ENCODE measurements at regions not wholly inside any gene's neighbourhood (a gene's known extent, or its start where the extent isn't known, plus 50 kb on each side); places are given as distances from the start of the nearest gene placed in this dataset.
"Not testable (repeated sequence)": the region's sequence is repeated elsewhere in the genome, so short reads cannot be mapped to it uniquely, and the experiment has no call there.

DNA sequence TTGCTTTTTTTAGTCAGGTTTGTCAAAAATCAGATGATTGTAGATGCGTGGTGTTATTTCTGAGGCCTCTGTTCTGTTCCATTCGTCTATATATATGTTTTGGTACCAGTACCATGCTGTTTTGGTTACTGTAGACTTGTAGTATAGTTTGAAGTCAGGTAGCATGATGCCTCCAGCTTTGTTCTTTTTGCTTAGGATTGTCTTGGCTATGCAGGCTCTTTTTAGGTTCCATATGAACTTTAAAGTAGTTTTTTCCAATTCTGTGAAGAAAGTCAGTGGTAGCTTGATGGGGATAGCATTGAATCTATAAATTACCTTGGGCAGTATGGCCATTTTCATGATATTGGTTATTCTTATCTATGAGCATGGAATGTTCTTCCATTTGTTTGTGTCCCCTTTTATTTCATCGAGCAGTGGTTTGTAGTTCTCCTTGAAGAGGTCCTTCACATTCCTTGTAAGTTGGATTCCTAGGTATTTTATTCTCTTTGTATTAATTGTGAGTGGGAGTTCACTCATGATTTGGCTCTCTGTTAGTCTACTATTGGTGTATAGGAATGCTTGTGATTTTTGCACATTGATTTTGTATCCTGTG, 70.1 kb upstream of the TOP3B start:
- not testable (repeated sequence) for DNase-seq

DNA sequence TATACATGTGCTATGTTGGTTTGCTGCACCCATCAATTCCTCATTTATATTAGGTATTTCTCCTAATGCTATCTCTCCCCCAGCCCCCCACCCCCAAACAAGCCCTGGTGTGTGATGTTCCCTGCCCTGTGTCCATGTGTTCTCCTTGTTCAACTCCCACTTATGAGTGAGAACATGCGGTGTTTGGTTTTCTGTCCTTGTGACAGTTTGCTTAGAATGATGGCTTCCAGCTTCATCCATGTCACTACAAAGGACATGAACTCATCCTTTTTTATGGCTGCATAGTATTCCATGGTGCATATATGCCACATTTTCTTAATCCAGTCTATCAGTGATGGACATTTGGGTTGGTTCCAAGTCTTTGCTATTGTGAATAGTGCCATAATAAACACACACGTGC, 68.4 kb upstream of the TOP3B start:
- not testable (repeated sequence) for DNase-seq

DNA sequence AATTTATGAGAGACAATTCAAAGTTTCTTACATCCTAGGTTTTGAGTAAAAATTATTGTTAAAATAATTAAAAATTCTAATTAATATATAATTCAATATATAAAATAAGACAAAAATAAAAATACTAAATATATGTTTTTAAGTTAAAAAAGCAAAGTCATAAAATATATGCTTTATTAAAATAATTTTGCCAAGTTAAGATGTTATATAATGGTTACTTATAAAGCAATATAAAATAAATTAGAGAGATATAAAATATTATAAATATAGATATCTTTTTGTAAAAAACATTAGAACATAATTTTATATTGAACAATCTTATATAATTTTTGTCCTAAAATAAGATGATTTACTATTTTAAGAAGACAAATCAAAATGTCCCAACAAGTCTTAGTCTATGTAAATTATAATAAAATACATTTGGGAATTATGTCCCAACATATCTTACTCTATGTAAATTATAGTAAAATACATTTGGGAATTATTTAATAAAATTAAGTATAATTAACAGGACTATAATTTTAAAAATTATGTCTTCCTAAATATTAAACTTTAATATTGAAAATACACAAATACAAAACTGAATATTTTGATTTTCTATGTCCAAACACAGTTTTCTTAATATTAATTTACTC, 67.7 kb upstream of the TOP3B start:
- DNase-seq = no peak

DNA sequence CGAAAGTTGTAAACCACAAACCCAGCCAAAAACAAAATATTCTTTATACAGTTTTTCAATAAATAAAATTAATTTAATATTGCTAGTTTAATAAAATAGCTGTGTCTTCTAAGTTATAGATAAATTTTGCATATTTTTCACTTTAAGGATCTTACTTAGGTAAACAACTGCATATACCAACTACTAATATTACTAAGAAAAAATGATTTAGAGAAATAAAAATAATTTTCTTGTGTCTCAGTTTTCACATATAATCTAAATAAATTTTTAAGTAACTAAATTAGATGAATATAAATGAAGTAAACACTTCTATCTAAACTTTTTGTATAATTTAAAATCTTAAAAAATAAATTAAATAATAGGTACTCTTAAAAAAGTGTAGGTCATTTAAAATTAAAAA, 67.1 kb upstream of the TOP3B start:
- DNase-seq = no peak

DNA sequence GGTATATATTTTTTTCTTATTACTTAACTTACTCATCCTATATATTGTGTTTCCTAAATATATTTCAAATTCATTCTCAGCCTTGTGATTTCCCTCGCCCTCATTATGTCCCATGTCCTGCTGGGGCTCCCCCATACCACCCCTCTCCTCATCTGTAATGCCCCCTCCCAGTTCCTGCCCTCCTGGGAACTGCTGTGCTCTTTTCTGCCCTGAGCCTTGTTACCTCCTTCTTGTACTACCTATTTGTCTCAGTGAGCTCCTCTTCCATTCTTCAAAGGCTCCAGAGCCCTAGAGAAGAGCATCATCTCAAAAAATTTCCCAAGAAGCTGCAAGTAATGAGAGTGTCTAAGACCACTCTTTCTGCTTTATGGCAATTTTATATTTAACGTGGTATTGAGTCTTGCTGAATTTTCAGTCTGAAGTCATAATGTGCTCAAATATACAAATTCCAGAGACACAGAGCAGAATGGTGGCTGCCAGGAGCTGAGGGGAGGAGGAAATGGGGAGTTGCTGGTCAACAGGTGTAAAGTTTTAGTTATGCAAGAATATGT, 66.5 kb upstream of the TOP3B start:
- DNase-seq = no peak

DNA sequence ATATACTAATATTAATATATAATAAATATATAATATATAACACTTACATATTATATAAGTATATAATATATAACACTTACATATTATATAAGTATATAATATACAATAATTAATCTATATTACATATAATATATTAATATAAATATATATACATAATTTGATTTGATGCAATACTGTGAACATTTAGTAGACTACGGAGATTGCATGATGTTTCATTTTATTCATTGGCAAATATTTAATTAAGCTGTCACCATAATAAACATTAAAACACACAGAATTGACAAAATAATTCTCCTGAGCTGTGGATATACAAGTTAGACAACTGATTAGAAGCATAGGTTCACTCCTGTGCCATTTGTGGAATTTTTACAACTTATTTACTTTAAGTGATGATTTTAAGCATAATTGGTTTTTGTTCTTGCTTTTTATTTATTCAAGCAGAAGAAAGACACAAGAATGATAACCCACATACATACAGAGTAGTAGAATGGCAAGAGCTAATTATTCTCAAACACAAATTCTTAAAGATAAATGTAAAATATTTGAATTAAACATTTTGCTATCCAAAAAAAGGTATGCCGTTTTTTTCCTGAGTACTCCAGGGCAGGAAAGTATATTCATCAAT, 65.8 kb upstream of the TOP3B start:
- DNase-seq = no peak

DNA sequence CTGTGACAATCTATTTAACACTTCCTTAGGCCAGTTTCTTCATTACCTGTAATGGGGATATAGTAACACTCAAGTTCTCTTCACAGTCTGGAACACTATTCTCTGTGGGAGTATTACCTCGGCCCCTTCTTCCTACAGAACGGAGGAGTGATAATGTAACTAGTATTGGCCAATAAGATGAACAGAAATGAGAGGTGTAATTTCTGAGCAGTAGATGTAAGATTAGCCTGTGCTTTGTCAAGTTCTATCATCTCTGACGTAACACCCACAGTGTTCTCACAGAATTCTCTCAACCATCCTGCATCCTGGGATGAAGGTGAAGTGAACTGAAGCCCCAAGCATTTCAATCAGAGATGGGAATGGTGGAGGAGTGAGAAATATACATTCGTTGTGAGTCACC, 65.2 kb upstream of the TOP3B start:
- no peak for DNase-seq

DNA sequence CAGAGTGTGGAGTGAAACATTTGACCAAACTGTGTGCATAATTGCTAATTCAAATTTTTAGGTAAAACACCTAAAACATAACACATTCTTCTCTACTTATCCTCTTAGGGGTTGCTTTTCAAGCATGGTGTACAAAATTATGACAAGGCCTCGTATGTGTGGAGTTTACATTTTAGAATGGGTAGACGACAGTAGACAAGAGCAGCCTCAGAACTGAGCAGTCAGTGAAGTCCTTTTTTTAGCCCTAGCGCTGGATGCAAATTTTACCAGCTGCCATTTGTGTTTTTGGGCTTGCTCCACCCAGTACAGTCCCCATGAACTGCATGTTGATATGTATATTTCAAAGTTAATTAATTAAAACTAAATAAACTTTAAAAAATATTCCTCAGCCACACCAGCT, 64.7 kb upstream of the TOP3B start:
- DNase-seq = no peak

DNA sequence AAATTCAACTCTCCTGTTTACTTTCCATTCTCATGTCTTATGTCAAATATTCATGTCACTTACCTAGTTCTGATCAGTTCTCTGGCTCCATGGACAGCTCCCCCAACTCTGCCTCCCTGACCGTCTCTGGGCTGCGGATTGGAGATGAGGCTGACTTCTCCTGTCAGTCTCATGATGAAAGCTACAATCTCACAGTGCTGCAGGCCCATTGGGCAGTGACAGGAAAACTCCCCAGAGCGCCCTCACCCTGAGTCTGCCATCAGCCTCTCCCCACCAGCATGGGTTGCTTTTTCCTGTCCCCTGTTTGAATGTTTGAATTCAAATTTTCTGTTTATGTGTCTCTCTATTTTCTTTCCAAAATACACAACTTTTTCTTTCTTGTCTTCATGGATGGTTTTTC, 63.8 kb upstream of the TOP3B start:
- DNase-seq = no peak

DNA sequence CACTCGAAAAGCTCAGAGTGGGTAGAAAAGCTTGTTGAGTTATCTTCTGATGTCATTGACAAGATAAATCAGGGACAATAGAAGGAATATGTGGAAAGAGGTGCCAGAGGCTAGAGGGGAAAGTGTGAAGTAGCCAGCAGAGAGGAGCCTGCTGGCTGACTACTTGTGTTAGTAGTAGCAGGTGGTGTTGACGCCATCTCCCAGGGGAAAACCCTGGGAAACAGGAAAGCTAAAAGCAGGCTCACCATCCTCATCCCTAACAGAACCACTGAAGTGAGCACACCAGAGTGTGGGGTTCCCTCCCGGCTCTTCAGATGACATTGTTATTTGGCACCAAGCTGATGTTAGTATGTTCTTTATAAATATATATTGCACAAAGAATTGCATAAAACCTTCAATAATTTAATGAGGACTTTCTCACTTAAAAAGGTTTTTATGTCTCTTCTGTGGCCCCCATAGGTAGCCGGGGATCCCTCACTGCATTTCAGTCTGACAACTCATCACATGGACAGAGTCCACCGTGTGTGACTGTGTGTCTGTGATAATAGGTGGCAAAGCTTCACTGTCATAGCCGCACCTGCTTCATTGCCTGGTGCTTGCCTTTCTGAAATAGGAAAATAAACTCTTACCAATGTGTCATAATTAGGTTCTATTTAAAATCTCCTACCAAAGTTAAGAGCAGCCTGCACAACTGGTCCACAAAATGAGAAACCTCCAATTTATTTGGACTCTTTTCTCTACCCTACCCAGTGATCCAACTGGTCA, 63.2 kb upstream of the TOP3B start:
- DNase-seq = no peak

DNA sequence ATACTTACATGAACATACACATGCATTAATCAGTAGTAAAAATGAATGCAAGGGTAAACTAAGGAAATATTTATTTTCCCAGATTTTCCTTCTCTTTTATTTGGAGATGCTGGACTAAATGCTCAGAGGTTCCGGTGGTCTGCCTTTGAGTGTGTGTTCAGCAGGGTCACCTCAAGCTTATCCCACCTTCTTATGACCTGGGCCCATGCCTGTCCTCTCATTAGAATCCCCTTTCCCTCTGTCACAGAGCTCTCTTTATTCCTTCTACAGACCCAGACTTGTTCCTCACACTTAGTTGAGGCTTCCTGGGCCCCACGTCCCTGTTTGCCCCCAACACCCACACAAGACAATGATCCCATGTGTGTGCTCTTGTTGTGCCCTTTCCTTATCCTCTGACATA, 61.6 kb upstream of the TOP3B start:
- no peak for DNase-seq

DNA sequence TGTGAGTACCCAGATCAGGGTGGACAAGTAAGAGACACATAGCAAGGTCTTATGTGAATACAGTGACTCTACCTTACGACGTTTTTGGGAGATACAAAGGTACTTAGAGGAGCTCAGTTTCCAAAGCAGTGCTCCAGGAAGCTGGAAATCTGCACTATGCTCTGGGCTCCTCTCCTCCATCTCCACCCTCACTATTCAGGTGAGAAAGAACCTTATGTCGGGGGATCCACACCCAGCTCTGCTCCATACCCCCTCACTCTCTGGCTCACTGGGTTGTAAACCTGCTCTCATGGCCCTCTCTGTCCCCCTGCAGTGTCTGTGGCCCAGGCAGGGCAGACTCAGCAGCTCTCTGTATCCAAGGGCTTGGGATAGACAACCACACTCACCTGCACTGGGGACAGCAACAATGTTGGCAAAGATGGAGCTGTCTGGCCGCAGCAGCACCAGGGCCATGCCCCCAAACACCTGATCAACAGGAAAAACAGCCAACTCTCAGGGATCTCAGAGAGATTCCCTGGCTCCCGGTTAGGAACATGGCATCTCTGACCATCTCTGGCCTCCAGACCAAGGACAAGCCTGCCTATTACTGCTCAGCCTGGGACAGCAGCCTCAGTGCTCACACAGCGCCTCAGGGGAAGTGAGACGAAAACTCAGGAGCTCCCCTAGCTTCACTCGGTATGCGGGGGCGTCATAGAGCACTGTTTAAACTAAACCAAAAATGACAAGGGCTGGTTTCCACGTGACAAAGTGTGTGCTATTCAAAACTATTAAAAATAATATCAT, 60.9 kb upstream of the TOP3B start:
- DNase-seq = no peak

DNA sequence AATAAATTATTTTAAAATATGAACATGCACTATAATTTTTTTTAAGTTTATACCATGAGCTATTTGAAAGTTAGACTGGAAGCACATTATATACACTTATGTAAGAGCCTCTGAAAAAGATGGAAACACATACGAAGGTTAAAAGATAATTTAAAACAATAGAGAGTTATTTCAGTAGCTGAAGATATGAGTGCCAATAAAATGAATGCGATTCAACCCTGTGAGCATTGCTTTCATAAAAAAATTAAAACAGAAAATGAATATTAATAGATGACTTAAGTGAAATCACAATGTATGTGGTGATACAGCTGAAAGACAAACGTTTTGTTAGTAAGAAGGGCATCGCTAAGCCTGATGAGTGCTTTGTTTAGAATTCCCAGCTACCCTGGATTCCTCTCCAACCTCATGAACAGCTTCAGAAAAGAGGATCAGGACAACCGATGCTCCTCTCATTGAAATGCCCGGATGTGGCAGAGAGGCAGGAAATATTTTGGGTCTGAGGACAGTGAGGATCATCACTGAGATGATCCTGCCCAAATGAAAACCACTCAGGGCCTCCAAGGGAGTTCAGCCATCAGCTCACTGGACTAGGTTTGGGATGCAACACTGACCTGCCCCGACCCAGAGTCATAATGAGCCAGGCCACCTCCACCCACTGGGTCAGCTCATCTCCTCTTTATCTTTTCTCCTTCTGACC, 60.2 kb upstream of the TOP3B start:
- no peak for DNase-seq

DNA sequence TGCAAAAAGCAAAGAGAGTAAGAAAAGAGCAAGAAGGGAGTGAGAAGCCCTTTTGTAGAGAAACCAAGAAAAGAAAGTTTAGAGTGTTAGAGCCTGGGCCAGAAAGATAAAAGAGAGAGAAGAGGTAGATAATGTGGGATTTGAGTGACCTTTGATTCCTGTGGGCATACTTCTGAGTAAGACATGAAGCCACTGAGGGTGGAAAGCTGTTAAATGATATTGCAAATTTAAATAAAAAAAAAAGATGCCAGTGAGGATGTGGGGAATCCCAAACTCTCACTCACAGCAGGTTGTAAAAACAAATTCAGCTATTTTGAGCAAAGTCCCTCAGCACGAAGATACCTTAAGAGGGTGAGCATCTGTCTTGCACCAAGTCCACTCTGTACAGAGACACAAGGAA, 59.4 kb upstream of the TOP3B start:
- DNase-seq = no peak

DNA sequence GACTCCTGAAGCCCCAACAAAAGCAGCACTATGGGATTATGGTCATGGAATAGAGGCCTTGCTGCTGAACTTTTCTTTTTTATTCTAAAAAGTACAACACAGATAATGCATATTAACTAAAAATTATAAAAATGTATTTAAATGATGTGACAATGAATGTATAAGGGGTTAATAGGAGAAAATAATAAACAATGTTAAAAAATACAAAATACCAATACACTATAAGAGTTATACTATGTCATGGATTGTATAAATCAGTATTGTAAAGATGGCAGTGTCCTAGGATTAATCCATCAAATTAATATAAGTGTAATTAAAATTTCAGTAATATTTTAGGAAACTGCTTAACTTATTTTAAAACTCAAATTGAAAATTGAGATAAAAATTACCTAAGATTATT, 58.3 kb upstream of the TOP3B start:
- DNase-seq = no peak

DNA sequence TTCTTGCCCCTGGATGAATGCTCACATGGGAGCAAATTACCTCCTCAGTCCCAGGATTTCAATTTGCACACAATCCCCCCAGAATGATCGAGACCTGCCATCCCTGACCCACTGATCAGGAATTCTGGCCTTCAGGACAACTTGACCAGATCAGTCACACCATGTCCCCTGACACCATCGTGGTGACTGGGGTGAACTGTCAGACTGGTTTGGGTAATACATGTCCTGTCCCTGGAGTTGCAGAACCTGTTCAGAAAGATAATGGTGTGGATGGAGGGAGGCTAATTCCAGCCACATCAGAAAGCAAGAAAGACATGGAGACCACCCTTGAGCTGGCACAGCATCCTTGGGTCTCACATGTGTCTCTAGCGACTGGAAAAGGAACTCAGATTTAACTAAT, 57.9 kb upstream of the TOP3B start:
- DNase-seq = no peak

DNA sequence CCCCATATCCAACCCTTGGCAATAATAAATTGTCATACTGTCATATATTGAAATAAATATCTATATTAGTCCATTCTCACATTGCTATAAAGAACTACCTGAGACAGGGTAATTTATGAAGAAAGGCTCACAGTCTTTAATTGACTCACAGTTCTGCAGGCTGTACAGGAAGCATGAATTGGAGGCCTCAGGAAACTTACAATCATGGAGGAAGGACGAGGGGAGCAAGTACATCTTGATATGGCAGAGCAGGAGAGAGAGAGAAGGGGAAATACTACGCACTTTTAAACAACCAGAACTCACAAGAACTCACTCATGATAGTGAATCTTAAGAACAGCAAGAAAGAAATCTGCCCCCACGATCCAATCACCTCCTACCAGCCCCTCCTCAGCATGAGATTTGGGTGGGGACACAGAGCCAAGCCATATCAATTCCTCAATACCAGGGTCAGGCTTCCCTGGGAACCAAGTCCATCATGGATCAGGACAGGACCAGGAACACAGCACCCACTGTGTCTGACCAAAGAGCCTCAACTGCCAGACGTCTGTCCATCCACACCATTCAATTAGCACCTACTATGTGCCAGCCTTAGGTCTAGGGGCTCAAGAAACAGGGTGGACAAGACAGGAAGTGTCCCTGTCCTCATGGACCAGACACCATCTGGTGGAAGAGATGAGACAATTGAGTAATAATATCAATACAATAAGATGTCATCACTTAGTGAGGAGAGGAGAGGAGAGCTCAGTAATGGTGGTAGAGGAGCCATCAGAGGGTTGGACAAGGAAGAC, 56.9 kb upstream of the TOP3B start:
- DNase-seq = no peak

DNA sequence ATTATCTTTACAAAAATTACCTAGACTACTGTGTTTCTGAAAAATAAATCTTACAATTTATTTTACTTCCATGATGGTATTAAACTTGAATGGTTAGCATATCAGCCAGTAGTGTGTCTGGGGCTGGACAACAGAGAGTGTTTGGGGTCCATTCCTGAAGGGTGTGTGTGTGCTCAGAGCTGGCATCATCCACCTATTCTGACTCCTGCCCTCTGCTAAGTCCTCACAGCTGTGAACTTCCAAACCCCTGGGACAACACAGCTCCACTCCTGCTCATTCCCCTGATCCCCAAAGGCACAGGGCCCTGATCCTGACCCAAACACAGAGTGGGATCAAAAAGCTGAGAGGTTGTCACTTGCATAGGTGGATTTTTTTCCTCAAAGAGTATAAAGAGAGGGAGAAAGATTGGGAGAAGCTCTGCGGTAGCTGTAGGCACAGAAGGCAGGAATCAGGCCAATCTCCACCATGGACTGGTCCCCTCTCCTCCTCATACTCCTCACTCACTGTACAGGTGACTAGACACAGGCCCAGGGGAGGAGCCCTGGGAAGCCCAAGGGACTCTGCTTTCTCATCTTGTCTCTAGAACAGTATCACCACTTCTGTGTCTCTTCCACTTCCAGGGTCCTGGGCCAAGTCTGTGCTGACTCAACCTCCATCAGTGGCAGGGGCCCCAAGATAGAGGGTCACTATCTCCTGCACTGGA, 55.7 kb upstream of the TOP3B start:
- DNase-seq = no peak

DNA sequence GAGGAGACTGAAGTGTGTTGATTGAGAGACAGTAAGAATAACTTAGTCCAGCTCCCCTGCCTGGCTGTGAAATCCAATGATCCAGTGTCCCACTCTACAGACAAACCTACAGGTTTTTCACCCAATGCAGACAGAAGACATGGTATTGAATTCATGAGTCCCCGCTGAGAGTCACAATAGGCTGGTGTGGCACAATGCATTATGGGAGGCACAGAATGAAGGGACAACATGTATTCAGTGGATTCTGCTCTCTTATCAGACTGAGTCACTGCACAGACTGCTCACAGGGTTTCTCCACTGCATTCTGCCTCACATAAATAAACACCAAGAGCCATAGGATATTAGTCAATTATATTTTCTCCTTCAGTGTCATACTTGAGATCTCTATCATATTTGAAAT, 55.2 kb upstream of the TOP3B start:
- DNase-seq = no peak

DNA sequence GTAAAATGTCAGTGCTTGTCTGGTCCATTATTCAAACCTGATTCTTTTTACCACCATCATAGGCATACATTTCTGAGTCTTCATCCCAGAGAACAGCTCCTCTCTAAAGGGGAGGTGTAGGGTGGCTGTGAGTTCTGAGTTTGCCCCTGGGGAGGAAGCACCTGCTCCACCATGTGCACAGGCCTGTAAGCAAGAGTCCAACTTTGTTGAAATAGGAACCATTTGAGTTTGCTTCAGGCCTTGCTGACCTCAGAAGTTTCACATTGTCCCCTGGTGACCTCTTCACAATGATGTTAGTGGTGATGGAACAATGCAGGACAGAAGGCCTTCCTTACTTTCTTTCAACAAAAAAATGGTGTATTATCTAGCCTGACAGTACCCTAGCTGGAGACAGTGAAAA, 54.6 kb upstream of the TOP3B start:
- DNase-seq = no peak

DNA sequence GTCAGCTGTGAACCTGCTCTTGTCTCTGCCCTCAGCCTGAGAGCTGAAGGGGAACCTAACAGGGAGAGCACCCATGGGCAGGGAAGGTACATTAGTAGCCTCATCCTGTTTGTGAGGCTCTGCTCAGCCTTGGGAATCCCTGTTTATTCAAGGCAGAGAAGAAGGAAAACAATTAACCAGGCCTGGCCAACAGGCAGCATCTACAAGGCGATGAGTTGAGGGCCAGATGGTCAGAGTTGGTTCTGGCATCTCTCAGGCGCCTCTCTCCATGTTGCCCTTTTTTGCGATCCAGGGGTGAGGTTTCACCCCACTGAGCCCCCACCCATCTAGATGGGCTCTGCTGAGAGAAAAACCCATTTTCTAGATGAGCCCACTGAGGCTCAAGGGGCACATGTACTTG, 54.0 kb upstream of the TOP3B start:
- no peak for DNase-seq
